GM06990 (cell line): ENCODE measurements at regions not wholly inside any gene's neighbourhood (a gene's known extent, or its start where the extent isn't known, plus 50 kb on each side); places are given as distances from the start of the nearest gene placed in this dataset.
"Not testable (repeated sequence)": the region's sequence is repeated elsewhere in the genome, so short reads cannot be mapped to it uniquely, and the experiment has no call there.

Source experiments
- DNase-seq: peaks from one replicate; pipeline ENCODE4 v3.0.0-alpha.2; 2011; ENCODE audit not compliant: insufficient read length; ENCODE audit errors: extremely low read depth
- H3K27me3 ChIP-seq: replicated peaks from 2 replicates; pipeline ENCODE4 v1.6.0; 2011; ENCODE audit warnings: low read length; ENCODE audit not compliant: control insufficient read depth, insufficient read depth
- H3K36me3 ChIP-seq: 2 replicates; pipeline ENCODE4 v1.5.1; 2011; ENCODE audit warnings: low read length; ENCODE audit not compliant: control insufficient read depth, insufficient read depth
- H3K4me3 ChIP-seq: replicated peaks from 2 replicates; pipeline ENCODE4 v1.5.1; 2011; ENCODE audit warnings: low read depth, mild to moderate bottlenecking, control low read depth, low read length
- CTCF ChIP-seq: IDR thresholded peaks from 2 replicates; pipeline ENCODE4 v1.5.1; 2011; ENCODE audit warnings: low read length, control low read depth, mild to moderate bottlenecking, inconsistent platforms; ENCODE audit not compliant: insufficient read depth, poor library complexity, severe bottlenecking

- Histone ChIP-seq H3K36me3 (no peaks in the 10 kb centered on the region), H3K4me3 (no peak overlapping the region), H3K27me3 (no peaks in the 10 kb centered on the region)
- no peak for DNase-seq
- no peak for TF ChIP-seq CTCF
Observed at GRCh38 chr6:74892091-74892490, 313.8 kb downstream of the COL12A1 start.

- no peak overlapping the region for H3K4me3 ChIP-seq
- no peak for TF ChIP-seq CTCF
- H3K27me3 ChIP-seq = no peaks in the 10 kb centered on the region
- DNase-seq = no peak
- H3K36me3 ChIP-seq = no peaks in the 10 kb centered on the region
Observed at GRCh38 chr6:74891349-74891831, 314.5 kb downstream of the COL12A1 start.

GRCh38 chr6:74889635-74890034 lies 316.2 kb downstream of the COL12A1 start:
- no peaks in the 10 kb centered on the region for H3K27me3 ChIP-seq
- no peak for DNase-seq
- no peak for TF ChIP-seq CTCF
- H3K36me3 ChIP-seq = no peaks in the 10 kb centered on the region
- H3K4me3 ChIP-seq = no peak overlapping the region

GRCh38 chr6:74888741-74889140 lies 317.1 kb downstream of the COL12A1 start:
- DNase-seq, H3K27me3 ChIP-seq, H3K36me3 ChIP-seq, H3K4me3 ChIP-seq: not testable (repeated sequence)

- no peaks in the 10 kb centered on the region for H3K36me3 ChIP-seq
- TF ChIP-seq CTCF = no peak
- no peak for DNase-seq
- no peak overlapping the region for H3K4me3 ChIP-seq
- no peaks in the 10 kb centered on the region for H3K27me3 ChIP-seq
Observed at GRCh38 chr6:74879976-74880375, 325.9 kb downstream of the COL12A1 start.

- DNase-seq = peak; percentile 6
- H3K27me3 ChIP-seq = no peaks in the 10 kb centered on the region
- no peaks in the 10 kb centered on the region for H3K36me3 ChIP-seq
- no peak for TF ChIP-seq CTCF
- H3K4me3 ChIP-seq = no peak overlapping the region
Observed at GRCh38 chr6:74879234-74879633, 326.6 kb downstream of the COL12A1 start.
